CD4-positive, alpha-beta memory T cell (primary cell): ENCODE measurements at regions not wholly inside any gene's neighbourhood (a gene's known extent, or its start where the extent isn't known, plus 50 kb on each side); places are given as distances from the start of the nearest gene placed in this dataset.
"Not testable (repeated sequence)": the region's sequence is repeated elsewhere in the genome, so short reads cannot be mapped to it uniquely, and the experiment has no call there.

Source experiments
- CTCF ChIA-PET: fragments of 350-600 bp; sonication (Branson Sonifier 250); formaldehyde crosslinking; loops from one replicate; lab custom pipeline; 2021; ENCODE audit warnings: inconsistent platforms; ENCODE audit not compliant: partially characterized antibody; lab: Charles Lee
- POLR2A ChIA-PET: fragments of 350-600 bp; sonication (Branson Sonifier 250); formaldehyde crosslinking; loops from one replicate; lab custom pipeline; 2021; ENCODE audit not compliant: partially characterized antibody; lab: Charles Lee
- DNase-seq, 5 donors: peaks; one replicate each; pipeline versions ENCODE4 v3.0.0 to v3.0.0-alpha.2; 2020 to 2022; ENCODE audit warnings: mixed read lengths in 1 of 5
- H3K27ac ChIP-seq: one replicate; pipeline ENCODE4 v1.7.0; 2013; ENCODE audit warnings: low read depth, low read length
- H3K27me3 ChIP-seq: 2 replicates; pipeline ENCODE4 v1.7.0; 2013; ENCODE audit warnings: mild to moderate bottlenecking, low read length, moderate library complexity; ENCODE audit not compliant: insufficient read depth
- H3K36me3 ChIP-seq: 2 replicates; pipeline ENCODE4 v1.7.0; 2013; ENCODE audit warnings: mild to moderate bottlenecking, low read length, moderate library complexity; ENCODE audit not compliant: insufficient read depth
- H3K4me1 ChIP-seq: 2 replicates; pipeline ENCODE4 v1.7.0; 2013; ENCODE audit warnings: mild to moderate bottlenecking, low read length, moderate library complexity; ENCODE audit not compliant: insufficient read depth
- H3K4me3 ChIP-seq, 2 donors: one replicate each; pipeline ENCODE4 v1.7.0; 2013; ENCODE audit warnings: low read length in 2 of 2, mild to moderate bottlenecking in 1 of 2
- H3K9me3 ChIP-seq, 2 donors: one replicate each; pipeline ENCODE4 v1.7.0; 2013; ENCODE audit warnings: low read length in 2 of 2, control low read depth in 1 of 2; ENCODE audit not compliant: control insufficient read depth in 1 of 2
- H3K27ac Mint-ChIP-seq, 7 donors: one replicate each; pipeline ENCODE4 v1.8.0; 2020 to 2021; ENCODE audit warnings: mixed read lengths in 7 of 7, mild to moderate bottlenecking in 6 of 7, inconsistent platforms in 3 of 7, moderate library complexity in 3 of 7
- H3K27me3 Mint-ChIP-seq, 2 donors: one replicate each; pipeline ENCODE4 v1.8.0; 2020 to 2021; ENCODE audit warnings: mixed read lengths in 2 of 2
- H3K36me3 Mint-ChIP-seq, 2 donors: one replicate each; pipeline ENCODE4 v1.8.0; 2020 to 2021; ENCODE audit warnings: mixed read lengths in 2 of 2, inconsistent platforms in 1 of 2, mild to moderate bottlenecking in 1 of 2
- H3K4me1 Mint-ChIP-seq, 4 donors: one replicate each; pipeline ENCODE4 v1.8.0; 2020 to 2021; ENCODE audit warnings: mixed read lengths in 4 of 4, mild to moderate bottlenecking in 1 of 4
- H3K4me3 Mint-ChIP-seq, 8 donors: one replicate each; pipeline ENCODE4 v1.8.0; 2020 to 2021; ENCODE audit warnings: mixed read lengths in 8 of 8, mild to moderate bottlenecking in 7 of 8, moderate library complexity in 6 of 8, inconsistent platforms in 3 of 8
- H3K9me3 Mint-ChIP-seq, 8 donors: one replicate each; pipeline ENCODE4 v1.8.0; 2020 to 2021; ENCODE audit warnings: mixed read lengths in 8 of 8, mild to moderate bottlenecking in 5 of 8, inconsistent platforms in 3 of 8, moderate library complexity in 1 of 8
- intact Hi-C: fragments of 100-400 bp; cut with micrococcal nuclease; formaldehyde crosslinking; loops from one replicate; pipeline ENCODE4 v1.15.1; 2023

DNA sequence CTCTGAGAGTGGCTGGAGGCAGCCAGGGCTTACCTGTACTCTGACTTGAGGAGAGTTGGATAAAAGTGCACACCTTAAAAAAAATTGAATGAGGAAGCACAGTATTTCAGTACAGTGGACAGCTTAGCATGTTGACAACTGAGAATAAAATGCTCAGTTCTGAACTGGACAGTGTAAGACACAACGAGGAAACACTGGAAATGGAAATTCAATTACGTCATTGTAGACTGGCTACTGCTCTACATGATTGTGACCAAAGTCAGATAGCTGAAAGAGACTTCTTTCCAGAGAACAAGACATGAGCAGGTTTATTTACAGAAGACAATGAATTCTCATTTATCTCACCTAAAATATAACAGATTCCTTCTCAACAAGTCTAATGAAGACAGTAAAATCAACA lies 100.1 kb downstream of the CCDC74A start:
- not testable (repeated sequence) for H3K36me3 Mint-ChIP-seq, DNase-seq, H3K4me3 ChIP-seq

GRCh38 chr2:131631648-131632047 lies 104.0 kb downstream of the CCDC74A start:
- H3K4me1 ChIP-seq, CTCF ChIA-PET, H3K9me3 Mint-ChIP-seq, H3K36me3 ChIP-seq, H3K4me3 ChIP-seq, H3K27ac Mint-ChIP-seq, H3K27ac ChIP-seq, H3K4me3 Mint-ChIP-seq, intact Hi-C loops, H3K27me3 ChIP-seq, POLR2A ChIA-PET, H3K9me3 ChIP-seq, H3K36me3 Mint-ChIP-seq, DNase-seq, H3K4me1 Mint-ChIP-seq, H3K27me3 Mint-ChIP-seq: not testable (repeated sequence)

More for the DNA sequence above, 100.1 kb downstream of the CCDC74A start:
- H3K4me1 Mint-ChIP-seq, H3K36me3 ChIP-seq, H3K27me3 ChIP-seq, H3K27ac Mint-ChIP-seq, intact Hi-C loops, POLR2A ChIA-PET, CTCF ChIA-PET, H3K9me3 Mint-ChIP-seq, H3K9me3 ChIP-seq, H3K4me3 Mint-ChIP-seq, H3K4me1 ChIP-seq, H3K27ac ChIP-seq, H3K27me3 Mint-ChIP-seq: not testable (repeated sequence)

DNA sequence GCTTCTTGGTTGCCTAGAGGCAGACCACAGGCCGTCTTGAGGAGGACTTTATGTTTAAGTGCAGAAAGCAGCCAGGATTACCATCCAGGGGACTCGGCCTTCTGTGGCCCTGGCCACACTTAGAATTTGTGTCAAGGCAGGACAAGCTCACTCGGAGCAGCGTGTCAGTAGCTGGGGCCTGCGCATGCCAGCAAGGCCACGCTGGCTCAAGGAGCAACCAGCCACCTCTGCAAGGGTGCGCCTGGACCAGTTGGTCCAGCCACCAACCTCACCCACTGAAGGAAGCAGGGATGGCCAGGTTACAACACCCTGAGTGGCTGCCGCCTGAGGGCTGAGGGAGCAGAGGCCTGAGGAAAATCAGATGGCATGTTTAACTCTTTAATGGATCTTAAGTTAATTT lies 105.7 kb downstream of the CCDC74A start:
- H3K27ac Mint-ChIP-seq, H3K36me3 ChIP-seq, H3K4me1 Mint-ChIP-seq, H3K4me3 Mint-ChIP-seq, H3K4me1 ChIP-seq, H3K27ac ChIP-seq, H3K4me3 ChIP-seq, CTCF ChIA-PET, H3K27me3 ChIP-seq, DNase-seq, H3K9me3 Mint-ChIP-seq, H3K27me3 Mint-ChIP-seq, intact Hi-C loops, H3K36me3 Mint-ChIP-seq, H3K9me3 ChIP-seq, POLR2A ChIA-PET: not testable (repeated sequence)

DNA sequence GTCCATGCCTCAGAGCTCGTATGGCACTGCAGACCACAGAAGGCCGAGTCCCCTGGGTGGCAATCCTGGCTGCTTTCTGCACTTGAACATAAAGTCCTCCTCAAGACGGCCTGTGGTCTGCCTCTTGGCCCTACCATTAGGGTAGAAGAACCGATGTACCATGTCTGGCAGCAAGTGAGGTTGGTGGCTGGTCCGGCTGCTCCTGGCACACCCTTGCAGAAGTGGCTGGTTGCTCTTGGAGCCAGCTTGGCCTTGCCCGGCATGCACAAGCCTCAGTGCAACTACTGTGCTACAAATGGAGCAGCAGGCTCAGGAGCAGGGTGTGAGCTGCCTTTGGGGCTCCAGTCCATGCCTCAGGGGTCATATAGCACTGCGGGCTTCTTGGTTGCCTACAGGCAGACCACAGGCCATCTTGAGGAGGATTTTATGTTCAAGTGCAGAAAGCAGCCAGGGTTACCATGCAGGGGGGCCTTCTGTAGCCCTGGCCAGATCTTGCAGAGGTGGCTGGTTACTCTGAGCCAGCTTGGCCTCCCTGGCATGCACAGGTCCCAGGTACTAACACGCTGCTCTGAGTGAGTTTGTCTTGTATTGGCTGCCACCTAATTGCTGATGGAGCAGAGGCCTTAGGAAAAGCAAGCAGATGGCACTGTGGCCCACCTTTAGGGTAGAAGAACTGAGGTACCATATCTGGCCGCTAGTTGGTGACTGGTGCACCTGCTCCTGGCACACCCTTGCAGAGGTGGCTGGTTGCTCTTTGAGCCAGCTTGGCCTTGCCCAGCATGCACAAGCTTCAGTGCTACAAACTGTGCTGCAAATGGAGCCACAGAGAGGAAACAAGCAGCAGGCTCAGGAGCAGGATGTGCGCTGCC lies 106.4 kb downstream of the CCDC74A start:
- CTCF ChIA-PET, H3K4me1 ChIP-seq, H3K27me3 ChIP-seq, H3K9me3 ChIP-seq, H3K4me1 Mint-ChIP-seq, H3K4me3 Mint-ChIP-seq, H3K4me3 ChIP-seq, DNase-seq, POLR2A ChIA-PET, intact Hi-C loops, H3K36me3 Mint-ChIP-seq, H3K27ac ChIP-seq, H3K27ac Mint-ChIP-seq, H3K36me3 ChIP-seq, H3K9me3 Mint-ChIP-seq, H3K27me3 Mint-ChIP-seq: not testable (repeated sequence)

DNA sequence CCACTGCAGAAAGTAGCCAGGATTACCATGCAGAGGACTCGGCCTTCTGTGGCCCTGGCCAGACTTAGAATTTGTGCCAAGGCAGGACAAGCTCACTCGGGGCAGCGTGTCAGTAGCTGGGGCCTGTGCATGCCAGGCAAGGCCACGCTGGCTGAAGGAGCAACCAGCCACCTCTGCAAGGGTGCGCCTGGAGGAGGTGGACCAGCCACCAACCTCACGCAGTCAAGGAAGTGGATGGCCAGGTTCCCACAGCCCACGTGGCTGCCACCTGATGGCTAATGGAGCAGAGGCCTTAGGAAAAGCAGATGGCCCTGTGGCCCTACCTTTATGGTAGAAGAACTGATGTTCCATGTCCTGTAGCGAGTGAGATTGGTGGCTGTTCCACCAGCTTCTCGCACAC lies 107.9 kb downstream of the CCDC74A start:
- Mint-ChIP-seq H3K27me3 (peaks cover 3 to 7% of the 10 kb centered on the region in 2 donors), H3K9me3 (peaks cover 0 to 4% (median 0%) of the 10 kb centered on the region in 8 donors), H3K4me3 (no peak overlapping the region), H3K27ac (no peak overlapping the region), H3K36me3 (no peaks in the 10 kb centered on the region), H3K4me1 (no peaks in the 10 kb centered on the region)
- ChIA-PET CTCF (no interaction called here), POLR2A (no interaction called here)
- Histone ChIP-seq H3K27ac (no peak overlapping the region), H3K36me3 (no peaks in the 10 kb centered on the region), H3K27me3 (no peaks in the 10 kb centered on the region), H3K4me1 (no peaks in the 10 kb centered on the region), H3K4me3 (no peak overlapping the region), H3K9me3 (no peaks in the 10 kb centered on the region)
- intact Hi-C loops, result no loop called here
- no peak for DNase-seq

DNA sequence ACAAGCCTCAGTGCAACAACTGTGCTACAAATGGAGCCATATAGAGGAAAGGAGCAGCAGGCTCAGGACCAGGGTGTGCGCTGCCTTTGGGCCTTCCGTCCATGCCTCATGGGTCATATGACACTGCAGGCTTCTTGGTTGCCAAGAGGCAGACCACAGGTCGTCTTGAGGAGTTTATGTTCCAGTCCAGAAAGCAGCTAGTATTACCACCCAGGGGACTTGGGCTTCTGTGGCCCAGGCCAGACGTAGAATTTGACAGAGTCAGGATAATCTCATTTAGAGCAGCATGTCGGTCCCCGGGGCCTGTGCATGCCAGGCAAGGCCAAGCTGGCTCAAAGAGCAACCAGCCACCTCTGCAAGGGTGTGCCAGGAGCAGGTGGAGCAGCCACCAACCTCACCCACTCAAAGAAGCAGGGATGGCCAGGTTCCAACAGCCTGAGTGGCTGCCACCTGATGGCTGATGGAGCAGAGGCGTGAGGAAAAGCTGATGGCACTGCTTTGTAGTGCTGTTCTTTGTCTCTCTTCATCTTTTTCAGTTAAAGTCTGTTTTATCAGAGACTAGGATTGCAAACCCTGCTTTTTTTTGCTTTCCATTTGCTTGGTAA lies 109.1 kb downstream of the CCDC74A start:
- H3K4me3 Mint-ChIP-seq, H3K9me3 ChIP-seq, H3K27me3 Mint-ChIP-seq, intact Hi-C loops, H3K27me3 ChIP-seq, H3K36me3 Mint-ChIP-seq, H3K4me3 ChIP-seq, H3K4me1 Mint-ChIP-seq, DNase-seq, H3K9me3 Mint-ChIP-seq, CTCF ChIA-PET, H3K36me3 ChIP-seq, H3K27ac ChIP-seq, H3K4me1 ChIP-seq, H3K27ac Mint-ChIP-seq, POLR2A ChIA-PET: not testable (repeated sequence)

GRCh38 chr2:131639001-131639620 lies 111.4 kb downstream of the CCDC74A start:
- H3K4me1 ChIP-seq, H3K9me3 Mint-ChIP-seq, H3K4me3 Mint-ChIP-seq, CTCF ChIA-PET, H3K4me3 ChIP-seq, H3K27ac Mint-ChIP-seq, intact Hi-C loops, H3K27me3 ChIP-seq, H3K36me3 ChIP-seq, H3K4me1 Mint-ChIP-seq, H3K27me3 Mint-ChIP-seq, H3K9me3 ChIP-seq, POLR2A ChIA-PET, DNase-seq, H3K36me3 Mint-ChIP-seq, H3K27ac ChIP-seq: not testable (repeated sequence)
